Hepatocyte (in vitro differentiated cells): ENCODE measurements at regions not wholly inside any gene's neighbourhood (a gene's known extent, or its start where the extent isn't known, plus 50 kb on each side); places are given as distances from the start of the nearest gene placed in this dataset.

ENCODE experiments used
- DNase-seq: peaks from one replicate; pipeline ENCODE4 v3.0.0-alpha.2; 2016; ENCODE audit warnings: low spot score
- H2AFZ ChIP-seq: fragments of 200-600 bp; sonication (generic); 2 replicates; pipeline ENCODE4 v1.6.0; 2016; ENCODE audit warnings: antibody characterized with exemption, mild to moderate bottlenecking
- H3K27ac ChIP-seq: fragments of 200-600 bp; sonication (generic); 2 replicates; pipeline ENCODE4 v1.5.1; 2016; ENCODE audit warnings: mild to moderate bottlenecking
- H3K27me3 ChIP-seq: fragments of 200-600 bp; sonication (generic); 2 replicates; pipeline ENCODE4 v1.6.1; 2016
- H3K36me3 ChIP-seq: fragments of 200-600 bp; sonication (generic); replicated peaks from 2 replicates; pipeline ENCODE4 v1.5.1; 2016; ENCODE audit warnings: low read depth; ENCODE audit not compliant: insufficient read depth
- H3K4me1 ChIP-seq: fragments of 200-600 bp; sonication (generic); 2 replicates; pipeline ENCODE4 v1.5.1; 2016; ENCODE audit warnings: mild to moderate bottlenecking, moderate library complexity; ENCODE audit not compliant: insufficient read depth
- H3K4me2 ChIP-seq: fragments of 200-600 bp; sonication (generic); 2 replicates; pipeline ENCODE4 v1.6.0; 2016
- H3K4me3 ChIP-seq: fragments of 200-600 bp; sonication (generic); 2 replicates; pipeline ENCODE4 v1.5.1; 2016; ENCODE audit warnings: mild to moderate bottlenecking
- H3K79me2 ChIP-seq: fragments of 200-600 bp; sonication (generic); 2 replicates; pipeline ENCODE4 v1.6.0; 2017; ENCODE audit warnings: mild to moderate bottlenecking
- H3K9me2 ChIP-seq: fragments of 200-600 bp; sonication (generic); replicated peaks from 2 replicates; pipeline ENCODE4 v1.6.0; 2017; ENCODE audit warnings: mild to moderate bottlenecking; ENCODE audit not compliant: insufficient read depth
- H3K9me3 ChIP-seq: fragments of 200-600 bp; sonication (generic); 2 replicates; pipeline ENCODE4 v1.5.1; 2016; ENCODE audit warnings: low read depth, mild to moderate bottlenecking
- H4K20me1 ChIP-seq: fragments of 200-600 bp; sonication (generic); 2 replicates; pipeline ENCODE4 v1.6.0; 2016; ENCODE audit warnings: mild to moderate bottlenecking; ENCODE audit not compliant: insufficient read depth, poor library complexity, severe bottlenecking
- EZH2 ChIP-seq: fragments of 200-600 bp; sonication (generic); IDR thresholded peaks from 2 replicates; pipeline ENCODE4 v1.6.1; 2016; ENCODE audit warnings: antibody characterized with exemption, mild to moderate bottlenecking, borderline replicate concordance
- EZH2phosphoT487 ChIP-seq: fragments of 200-600 bp; sonication (generic); IDR thresholded peaks from one replicate; pipeline ENCODE4 v1.6.1; 2018; ENCODE audit warnings: antibody characterized with exemption, mild to moderate bottlenecking, low read depth, moderate library complexity; ENCODE audit not compliant: unreplicated experiment, severe bottlenecking
- WGBS: methylation state at CpG from one replicate; pipeline ENCODE4 v1.1.6; 2016; ENCODE audit warnings: low lambda C conversion rate; ENCODE audit errors: missing lambda C conversion rate; 5-methylcytosine and 5-hydroxymethylcytosine counted together
- TF ChIP-seq, protein P1 (sequence below): fragments of 200-600 bp; sonication (generic); IDR thresholded peaks from 2 replicates; pipeline ENCODE4 v1.5.1; 2016; ENCODE audit warnings: antibody characterized with exemption, mild to moderate bottlenecking; ENCODE audit not compliant: poor library complexity

DNA sequence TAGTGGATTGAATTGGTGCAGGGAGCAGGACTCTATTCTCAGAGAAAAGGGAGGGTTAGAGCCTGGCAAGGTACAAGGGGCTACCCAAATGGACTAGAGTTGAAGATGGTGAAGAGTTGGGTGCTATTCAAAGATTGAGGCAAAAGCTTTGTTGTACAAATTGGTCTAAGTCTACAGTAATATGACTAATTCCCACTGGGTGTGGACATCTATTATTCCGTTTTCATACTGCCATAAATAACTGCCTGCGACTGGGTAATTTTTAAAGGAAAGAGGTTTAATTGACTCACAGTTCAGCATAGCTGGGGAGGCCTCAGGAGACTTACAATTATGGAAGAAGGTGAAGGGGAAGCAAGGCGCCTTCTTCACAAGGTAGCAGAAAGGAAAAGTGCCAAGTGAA is 266.3 kb downstream of the TPBG start:
- H3K4me2 ChIP-seq = no peak overlapping the region
- 92% methylated on average over 3 of the region's 3 CpGs for WGBS

DNA sequence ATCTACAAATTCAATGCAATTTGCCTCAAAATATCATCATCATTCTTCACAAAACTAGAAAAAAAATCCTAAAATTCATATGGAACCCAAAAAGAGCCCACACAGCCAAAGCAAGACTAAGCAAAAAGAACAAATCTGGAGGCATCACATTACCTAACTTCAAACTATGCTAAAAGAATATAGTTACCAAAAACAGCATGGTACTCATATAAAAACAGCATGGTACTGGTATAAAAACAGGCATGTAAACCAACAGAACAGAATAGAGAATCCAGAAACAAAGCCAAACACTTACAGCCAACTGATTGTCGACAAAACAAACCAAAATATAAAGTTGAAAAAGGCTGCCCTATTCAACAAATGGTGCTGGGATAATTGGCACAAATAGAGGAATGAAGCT is 278.1 kb downstream of the TPBG start:
- Histone ChIP-seq H3K79me2 (no peaks in the 10 kb centered on the region), H3K4me2 (no peak overlapping the region), H3K9me3 (no peaks in the 10 kb centered on the region), H4K20me1 (no peaks in the 10 kb centered on the region), H3K27me3 (no peaks in the 10 kb centered on the region), H3K9me2 (no peaks in the 10 kb centered on the region), H3K27ac (no peak overlapping the region), H3K4me1 (peaks cover 1% of the 10 kb centered on the region), H2AFZ (no peak overlapping the region), H3K4me3 (no peak overlapping the region), H3K36me3 (no peaks in the 10 kb centered on the region)
- TF ChIP-seq, protein P1, sequence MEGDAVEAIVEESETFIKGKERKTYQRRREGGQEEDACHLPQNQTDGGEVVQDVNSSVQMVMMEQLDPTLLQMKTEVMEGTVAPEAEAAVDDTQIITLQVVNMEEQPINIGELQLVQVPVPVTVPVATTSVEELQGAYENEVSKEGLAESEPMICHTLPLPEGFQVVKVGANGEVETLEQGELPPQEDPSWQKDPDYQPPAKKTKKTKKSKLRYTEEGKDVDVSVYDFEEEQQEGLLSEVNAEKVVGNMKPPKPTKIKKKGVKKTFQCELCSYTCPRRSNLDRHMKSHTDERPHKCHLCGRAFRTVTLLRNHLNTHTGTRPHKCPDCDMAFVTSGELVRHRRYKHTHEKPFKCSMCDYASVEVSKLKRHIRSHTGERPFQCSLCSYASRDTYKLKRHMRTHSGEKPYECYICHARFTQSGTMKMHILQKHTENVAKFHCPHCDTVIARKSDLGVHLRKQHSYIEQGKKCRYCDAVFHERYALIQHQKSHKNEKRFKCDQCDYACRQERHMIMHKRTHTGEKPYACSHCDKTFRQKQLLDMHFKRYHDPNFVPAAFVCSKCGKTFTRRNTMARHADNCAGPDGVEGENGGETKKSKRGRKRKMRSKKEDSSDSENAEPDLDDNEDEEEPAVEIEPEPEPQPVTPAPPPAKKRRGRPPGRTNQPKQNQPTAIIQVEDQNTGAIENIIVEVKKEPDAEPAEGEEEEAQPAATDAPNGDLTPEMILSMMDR = no peak
- 85% methylated on average over 1 of the region's 1 CpG for WGBS
- no peak for DNase-seq

More for the DNA sequence above, 266.3 kb downstream of the TPBG start:
- H4K20me1 ChIP-seq = no peaks in the 10 kb centered on the region
- H3K9me2 ChIP-seq = no peaks in the 10 kb centered on the region
- no peaks in the 10 kb centered on the region for H3K27me3 ChIP-seq
- no peak overlapping the region for H3K4me3 ChIP-seq
- H2AFZ ChIP-seq = no peak overlapping the region
- no peaks in the 10 kb centered on the region for H3K36me3 ChIP-seq
- no peaks in the 10 kb centered on the region for H3K9me3 ChIP-seq
- TF ChIP-seq, protein P1 = no peak
- no peaks in the 10 kb centered on the region for H3K79me2 ChIP-seq
- DNase-seq = no peak
- H3K4me1 ChIP-seq = no peaks in the 10 kb centered on the region
- H3K27ac ChIP-seq = no peak overlapping the region

DNA sequence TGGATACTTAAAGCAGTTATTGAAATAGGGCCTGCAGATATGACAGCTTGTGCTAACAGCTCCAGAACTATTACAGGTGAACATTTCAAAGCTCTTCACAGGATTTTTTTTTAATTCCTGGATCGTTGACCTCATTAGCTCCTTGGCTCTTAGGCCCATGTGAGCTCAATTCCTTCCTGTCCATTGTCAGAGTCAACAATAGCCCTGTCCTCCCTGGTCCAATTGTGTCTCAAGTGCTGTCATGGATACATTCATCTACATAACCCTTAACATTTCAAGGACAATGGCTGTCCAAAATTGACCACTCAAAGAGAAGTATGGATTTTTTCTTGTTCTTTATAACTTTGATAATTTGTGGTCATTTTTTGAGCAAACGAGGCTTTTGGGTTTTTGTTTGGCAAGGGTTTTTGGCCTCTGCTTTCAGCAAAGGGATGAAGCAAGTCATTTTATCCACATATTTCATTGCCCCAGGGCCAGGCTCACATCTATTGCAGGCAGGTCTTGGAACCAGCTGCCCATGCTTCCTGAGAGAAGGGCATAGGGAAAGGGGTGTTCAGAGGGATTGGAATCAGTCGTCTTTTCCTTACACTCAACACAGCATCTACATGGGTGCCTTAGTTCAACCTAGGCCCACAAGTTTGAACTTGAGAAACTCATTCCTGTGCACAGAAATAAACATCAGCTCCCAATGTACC is 282.1 kb downstream of the TPBG start:
- H4K20me1 ChIP-seq = no peaks in the 10 kb centered on the region
- peak overlapping the region; percentile 9 for H3K27ac ChIP-seq
- 75% methylated on average over 3 of the region's 3 CpGs for WGBS
- H3K27me3 ChIP-seq = no peaks in the 10 kb centered on the region
- H3K79me2 ChIP-seq = no peaks in the 10 kb centered on the region
- H3K9me2 ChIP-seq = no peaks in the 10 kb centered on the region
- peaks cover 5% of the 10 kb centered on the region for H3K4me1 ChIP-seq
- no peak overlapping the region for H3K4me2 ChIP-seq
- TF ChIP-seq, protein P1 = no peak
- no peak for TF ChIP-seq EZH2
- no peak for TF ChIP-seq EZH2phosphoT487
- DNase-seq = no peak
- no peaks in the 10 kb centered on the region for H3K36me3 ChIP-seq
- H2AFZ ChIP-seq = no peak overlapping the region
- H3K4me3 ChIP-seq = no peak overlapping the region
- no peaks in the 10 kb centered on the region for H3K9me3 ChIP-seq

DNA sequence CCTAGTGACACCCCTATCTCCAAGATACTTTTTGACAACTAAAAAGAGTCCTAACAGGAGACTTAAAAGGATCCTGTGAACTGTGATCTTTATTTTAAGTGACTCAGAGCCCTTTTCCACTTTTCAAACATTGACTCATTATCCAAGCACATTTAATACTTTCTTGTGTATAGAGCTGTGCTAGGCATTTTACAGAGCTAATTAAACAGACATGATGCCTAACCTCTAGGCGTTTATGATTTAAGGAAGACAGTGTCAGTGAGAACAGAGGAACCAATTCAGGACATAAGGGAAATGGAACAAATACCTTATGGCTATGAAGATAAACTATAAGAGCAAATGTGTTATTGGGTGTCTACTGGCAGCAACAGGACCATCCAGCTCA is 282.6 kb downstream of the TPBG start:
- Histone ChIP-seq H2AFZ (no peak overlapping the region), H3K4me2 (no peak overlapping the region), H4K20me1 (no peaks in the 10 kb centered on the region), H3K27ac (no peak overlapping the region), H3K27me3 (no peaks in the 10 kb centered on the region), H3K79me2 (no peaks in the 10 kb centered on the region), H3K4me3 (no peak overlapping the region), H3K36me3 (no peaks in the 10 kb centered on the region), H3K4me1 (peaks cover 5% of the 10 kb centered on the region), H3K9me2 (no peaks in the 10 kb centered on the region), H3K9me3 (no peaks in the 10 kb centered on the region)
- no peak for DNase-seq
- TF ChIP-seq EZH2phosphoT487 (no peak), EZH2 (no peak)
- TF ChIP-seq, protein P1 = no peak
- 39% methylated on average over 1 of the region's 1 CpG for WGBS
